Psoas muscle (tissue), 7 donors: ENCODE measurements at regions not wholly inside any gene's neighbourhood (a gene's known extent, or its start where the extent isn't known, plus 50 kb on each side); places are given as distances from the start of the nearest gene placed in this dataset.

ENCODE experiments used
- ATAC-seq, 4 donors: fragments of 200-7000 bp; cut with Tn5 transposase; one replicate each; pipeline ENCODE4 v1.9.1; 2020; ENCODE audit warnings: moderate library complexity in 3 of 4, mild to moderate bottlenecking in 2 of 4
- DNase-seq, 2 donors: peaks; one replicate each; pipeline ENCODE4 v3.0.0-alpha.2; 2020
- H3K27ac ChIP-seq: fragments of 200-600 bp; one replicate; pipeline ENCODE4 v1.8.0; 2022
- H3K27me3 ChIP-seq, 3 donors: fragments of 200-600 bp in 1 of 3; one replicate each; pipeline versions ENCODE4 v1.6.1 to v1.8.0; 2013 to 2022; ENCODE audit warnings: low read length in 2 of 3, mild to moderate bottlenecking in 2 of 3, moderate library complexity in 1 of 3; ENCODE audit not compliant: insufficient read depth in 3 of 3
- H3K36me3 ChIP-seq, 2 donors: fragments of 200-600 bp in 1 of 2; one replicate each; pipeline versions ENCODE4 v1.6.1 to v1.8.0; 2013 to 2022; ENCODE audit warnings: low read depth in 1 of 2, mild to moderate bottlenecking in 1 of 2, moderate library complexity in 1 of 2; ENCODE audit not compliant: insufficient read depth in 1 of 2
- H3K4me1 ChIP-seq: fragments of 200-600 bp; one replicate; pipeline ENCODE4 v1.8.0; 2022
- H3K4me3 ChIP-seq: fragments of 200-600 bp; one replicate; pipeline ENCODE4 v1.8.0; 2022; ENCODE audit warnings: mild to moderate bottlenecking
- H3K9me3 ChIP-seq: fragments of 200-600 bp; one replicate; pipeline ENCODE4 v1.8.0; 2022
- CTCF ChIP-seq: fragments of 200-600 bp; IDR thresholded peaks from one replicate; pipeline ENCODE4 v1.8.0; 2022; ENCODE audit warnings: antibody characterized with exemption
- WGBS, 3 donors: extraction: QIAGEN DNeasy Blood & Tissue Kit; methylation state at CpG; one replicate each; pipeline versions ENCODE4 v1.1.6 to v1.1.7; 2013; 5-methylcytosine and 5-hydroxymethylcytosine counted together
- intact Hi-C, 2 donors: fragments of 100-400 bp; cut with DNase I; formaldehyde crosslinking; loops; one replicate each; pipeline versions ENCODE4 v1.11.0 to v1.14.2; 2022
- donor health status: healthy with polysubstance abuse.
- donor health status: DM: no; HTN: no; CAD: no; lungs with moderate emphysema.
- donor health status: Bipolar disorder and iron deficiency.
- donor health status: healthy.
- donor health status: DM: yes; HTN: yes; CAD: no.
- donor health status: DM: no; HTN: no; CAD: no.
- donor health status: DM: yes; HTN: yes; CAD: no.

GRCh38 chr6:1227935-1228753 lies 83.8 kb upstream of the FOXQ1 start:
- 79 to 80% (median 80%) methylated on average over 16 of the region's 16 CpGs for WGBS, 3 donors
- no peak for TF ChIP-seq CTCF
- DNase-seq (no peak), ATAC-seq (no peak)
- no peak overlapping the region for H3K27ac ChIP-seq
- intact Hi-C loops = no loop called here
- no peak overlapping the region for H3K4me3 ChIP-seq
- no peaks in the 10 kb centered on the region for H3K4me1 ChIP-seq
- H3K9me3 ChIP-seq = no peaks in the 10 kb centered on the region
- no peaks in the 10 kb centered on the region for H3K36me3 ChIP-seq
- peaks cover 0 to 20% (median 0%) of the 10 kb centered on the region in 3 donors for H3K27me3 ChIP-seq

- no peak overlapping the region for H3K4me3 ChIP-seq
- 89 to 92% (median 90%) methylated on average over 3 of the region's 3 CpGs for WGBS, 3 donors
- no peak for DNase-seq
- no peaks in the 10 kb centered on the region for H3K4me1 ChIP-seq
- no peaks in the 10 kb centered on the region for H3K9me3 ChIP-seq
- H3K27me3 ChIP-seq = peaks cover 0 to 20% (median 0%) of the 10 kb centered on the region in 3 donors
- no peak overlapping the region for H3K27ac ChIP-seq
- no peak for ATAC-seq
- intact Hi-C loops = no loop called here
- TF ChIP-seq CTCF = no peak
- no peaks in the 10 kb centered on the region for H3K36me3 ChIP-seq
Observed at GRCh38 chr6:1227600-1227934, 84.3 kb upstream of the FOXQ1 start.

- no peaks in the 10 kb centered on the region for H3K36me3 ChIP-seq
- no peak overlapping the region for H3K4me3 ChIP-seq
- DNase-seq (no peak), ATAC-seq (no peak)
- H3K9me3 ChIP-seq = no peaks in the 10 kb centered on the region
- no peak for TF ChIP-seq CTCF
- H3K4me1 ChIP-seq = no peaks in the 10 kb centered on the region
- peaks cover 0 to 16% (median 0%) of the 10 kb centered on the region in 3 donors for H3K27me3 ChIP-seq
- intact Hi-C loops = no loop called here
- no peak overlapping the region for H3K27ac ChIP-seq
- WGBS, 3 donors = 51 to 60% (median 51%) methylated on average over 18 of the region's 18 CpGs
Observed at GRCh38 chr6:1226277-1227099, 85.4 kb upstream of the FOXQ1 start.

GRCh38 chr6:1224514-1224913 lies 87.4 kb upstream of the FOXQ1 start:
- H3K4me1 ChIP-seq = no peaks in the 10 kb centered on the region
- intact Hi-C loops = no loop called here
- H3K4me3 ChIP-seq = no peak overlapping the region
- no peak overlapping the region for H3K27ac ChIP-seq
- no peaks in the 10 kb centered on the region for H3K9me3 ChIP-seq
- TF ChIP-seq CTCF = no peak
- no peak for ATAC-seq
- WGBS, 3 donors = 85 to 90% (median 86%) methylated on average over 2 of the region's 2 CpGs
- no peaks in the 10 kb centered on the region for H3K36me3 ChIP-seq
- peaks cover 0 to 1% (median 0%) of the 10 kb centered on the region in 3 donors for H3K27me3 ChIP-seq
- DNase-seq = no peak
